Astrocyte (in vitro differentiated cells and primary cell): ENCODE measurements at regions not wholly inside any gene's neighbourhood (a gene's known extent, or its start where the extent isn't known, plus 50 kb on each side); places are given as distances from the start of the nearest gene placed in this dataset.

ENCODE experiments used
- EZH2 ChIP-seq: IDR thresholded peaks from 2 replicates; pipeline ENCODE4 v1.6.1; 2012; ENCODE audit warnings: mild to moderate bottlenecking, low read length, inconsistent platforms; ENCODE audit not compliant: insufficient read depth
- TF ChIP-seq, protein P1 (sequence below): IDR thresholded peaks from 2 replicates; pipeline ENCODE4 v1.5.1; 2011; ENCODE audit warnings: low read depth, mild to moderate bottlenecking, inconsistent platforms, low read length, moderate library complexity; ENCODE audit not compliant: insufficient read depth

DNA sequence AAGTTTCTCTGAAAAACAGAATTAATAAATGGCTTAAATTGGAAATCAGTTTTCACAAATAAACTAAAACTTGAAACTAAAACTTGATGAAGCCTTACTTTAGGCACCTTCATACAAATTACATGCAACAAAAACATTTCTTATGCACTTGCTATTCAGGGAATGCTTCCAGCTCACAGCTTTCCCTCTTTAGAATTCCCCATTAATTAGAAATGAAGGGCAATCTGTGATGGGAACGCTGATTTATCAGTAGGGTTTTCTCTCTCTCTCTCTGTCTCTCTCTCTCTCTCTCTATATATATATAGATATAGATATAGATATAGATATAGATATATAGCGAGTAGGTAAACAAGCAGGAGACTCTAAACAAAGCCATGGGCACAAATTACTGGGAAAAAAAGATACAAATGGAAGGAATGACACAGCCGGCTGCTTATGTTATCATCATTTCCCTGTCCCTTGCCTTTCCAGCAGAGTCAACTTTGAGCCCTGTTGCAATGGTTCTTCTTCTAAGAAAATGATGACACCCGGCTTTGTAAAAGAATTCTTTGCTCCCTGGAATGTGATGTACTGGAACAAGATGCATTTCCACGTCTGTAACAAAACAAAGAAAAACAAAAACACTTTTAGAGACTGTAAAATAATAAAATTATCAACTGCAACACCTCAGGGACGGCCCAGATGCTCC is 1121.6 kb upstream of the TMEM132C start:
- TF ChIP-seq, protein P1, sequence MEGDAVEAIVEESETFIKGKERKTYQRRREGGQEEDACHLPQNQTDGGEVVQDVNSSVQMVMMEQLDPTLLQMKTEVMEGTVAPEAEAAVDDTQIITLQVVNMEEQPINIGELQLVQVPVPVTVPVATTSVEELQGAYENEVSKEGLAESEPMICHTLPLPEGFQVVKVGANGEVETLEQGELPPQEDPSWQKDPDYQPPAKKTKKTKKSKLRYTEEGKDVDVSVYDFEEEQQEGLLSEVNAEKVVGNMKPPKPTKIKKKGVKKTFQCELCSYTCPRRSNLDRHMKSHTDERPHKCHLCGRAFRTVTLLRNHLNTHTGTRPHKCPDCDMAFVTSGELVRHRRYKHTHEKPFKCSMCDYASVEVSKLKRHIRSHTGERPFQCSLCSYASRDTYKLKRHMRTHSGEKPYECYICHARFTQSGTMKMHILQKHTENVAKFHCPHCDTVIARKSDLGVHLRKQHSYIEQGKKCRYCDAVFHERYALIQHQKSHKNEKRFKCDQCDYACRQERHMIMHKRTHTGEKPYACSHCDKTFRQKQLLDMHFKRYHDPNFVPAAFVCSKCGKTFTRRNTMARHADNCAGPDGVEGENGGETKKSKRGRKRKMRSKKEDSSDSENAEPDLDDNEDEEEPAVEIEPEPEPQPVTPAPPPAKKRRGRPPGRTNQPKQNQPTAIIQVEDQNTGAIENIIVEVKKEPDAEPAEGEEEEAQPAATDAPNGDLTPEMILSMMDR = no peak
- TF ChIP-seq EZH2 = no peak
